Neural cell (in vitro differentiated cells): ENCODE measurements at regions not wholly inside any gene's neighbourhood (a gene's known extent, or its start where the extent isn't known, plus 50 kb on each side); places are given as distances from the start of the nearest gene placed in this dataset.

ENCODE experiments used
- H2AFZ ChIP-seq: fragments of 200-600, 300-800 bp; sonication (generic), shearing (Covaris generic); 2 replicates; pipeline ENCODE4 v1.6.0; 2014; ENCODE audit warnings: low read depth, mild to moderate bottlenecking, antibody characterized with exemption, low read length, moderate library complexity
- H3F3A ChIP-seq: fragments of 200-600 bp; shearing (Covaris generic); 2 replicates; pipeline ENCODE4 v1.6.1; 2016; ENCODE audit warnings: mild to moderate bottlenecking, moderate library complexity, mixed read lengths, antibody characterized with exemption, low read length; ENCODE audit not compliant: insufficient read depth, poor library complexity, severe bottlenecking
- H3K27ac ChIP-seq: fragments of 200-600, 300-800 bp; sonication (generic), shearing (Covaris generic); 2 replicates; pipeline ENCODE4 v1.5.1; 2014; ENCODE audit warnings: mild to moderate bottlenecking, low read length, moderate library complexity
- H3K27me3 ChIP-seq: fragments of 300-800, 200-600 bp; sonication (generic), shearing (Covaris generic); 2 replicates; pipeline ENCODE4 v1.6.0; 2014; ENCODE audit warnings: mild to moderate bottlenecking, low read depth, low read length, moderate library complexity; ENCODE audit not compliant: insufficient read depth
- H3K36me3 ChIP-seq: fragments of 300-800, 200-600 bp; sonication (generic), shearing (Covaris generic); 2 replicates; pipeline ENCODE4 v1.5.1; 2014; ENCODE audit warnings: mild to moderate bottlenecking, antibody characterized with exemption, low read length, moderate library complexity; ENCODE audit not compliant: insufficient read depth
- H3K4me2 ChIP-seq: fragments of 300-800, 200-600 bp; sonication (generic), shearing (Covaris generic); 2 replicates; pipeline ENCODE4 v1.6.0; 2014; ENCODE audit warnings: mild to moderate bottlenecking, low read length
- H3K4me3 ChIP-seq: fragments of 300-800, 200-600 bp; sonication (generic), shearing (Covaris generic); 2 replicates; pipeline ENCODE4 v1.5.1; 2014; ENCODE audit warnings: mild to moderate bottlenecking, low read length, moderate library complexity
- H3K79me2 ChIP-seq: fragments of 200-600 bp; shearing (Covaris generic); replicated peaks from 2 replicates; pipeline ENCODE4 v1.6.0; 2014; ENCODE audit warnings: mild to moderate bottlenecking, low read length, moderate library complexity; ENCODE audit not compliant: insufficient read depth
- H3K9ac ChIP-seq: fragments of 300-800, 200-600 bp; sonication (generic), shearing (Covaris generic); 2 replicates; pipeline ENCODE4 v1.6.1; 2016; ENCODE audit warnings: mild to moderate bottlenecking, low read length, mixed read lengths
- H3K9me2 ChIP-seq: fragments of 200-600 bp; shearing (Covaris generic); 2 replicates; pipeline ENCODE4 v1.6.1; 2016; ENCODE audit warnings: mild to moderate bottlenecking, low read length, mixed read lengths; ENCODE audit not compliant: insufficient read depth
- H3K9me3 ChIP-seq: fragments of 200-600, 300-800 bp; sonication (generic), shearing (Covaris generic); 2 replicates; pipeline ENCODE4 v1.6.1; 2016; ENCODE audit warnings: mild to moderate bottlenecking, mixed run types, low read length, moderate library complexity, mixed read lengths
- H4K20me1 ChIP-seq: fragments of 200-600 bp; shearing (Covaris generic); 2 replicates; pipeline ENCODE4 v1.6.1; 2016; ENCODE audit warnings: mild to moderate bottlenecking, mixed run types; ENCODE audit not compliant: insufficient read depth
- CTCF ChIP-seq: fragments of 450-650 bp; IDR thresholded peaks from 2 replicates; pipeline ENCODE4 v1.5.1; 2014; ENCODE audit warnings: antibody characterized with exemption, mild to moderate bottlenecking, moderate library complexity; ENCODE audit not compliant: poor library complexity, severe bottlenecking
- EP300 ChIP-seq: fragments of 450-650 bp; conservative IDR thresholded peaks from 2 replicates; pipeline ENCODE4 v1.6.1; 2014; ENCODE audit warnings: antibody characterized with exemption, mild to moderate bottlenecking, moderate library complexity; ENCODE audit not compliant: poor library complexity, severe bottlenecking
- EZH2 ChIP-seq: fragments of 200-600, 300-800 bp; shearing (Covaris generic), sonication (generic); IDR thresholded peaks from 2 replicates; pipeline ENCODE4 v1.6.1; 2014; ENCODE audit warnings: antibody characterized with exemption, low read length, borderline replicate concordance, mild to moderate bottlenecking; ENCODE audit not compliant: insufficient read depth, poor library complexity, severe bottlenecking
- MXI1 ChIP-seq: fragments of 450-650 bp; conservative IDR thresholded peaks from 2 replicates; pipeline ENCODE4 v1.6.1; 2014; ENCODE audit warnings: antibody characterized with exemption, mild to moderate bottlenecking; ENCODE audit not compliant: poor library complexity, severe bottlenecking
- POLR2AphosphoS5 ChIP-seq: IDR thresholded peaks from 2 replicates; pipeline ENCODE4 v1.6.1; 2012
- RAD21 ChIP-seq: fragments of 450-650 bp; conservative IDR thresholded peaks from 2 replicates; pipeline ENCODE4 v1.6.1; 2014; ENCODE audit warnings: antibody characterized with exemption, mild to moderate bottlenecking, moderate library complexity
- REST ChIP-seq: IDR thresholded peaks from 2 replicates; pipeline ENCODE4 v1.6.1; 2012; ENCODE audit warnings: borderline replicate concordance
- SMC3 ChIP-seq: fragments of 450-650 bp; conservative IDR thresholded peaks from 2 replicates; pipeline ENCODE4 v1.6.1; 2014; ENCODE audit warnings: antibody characterized with exemption, mild to moderate bottlenecking, moderate library complexity; ENCODE audit not compliant: poor library complexity
- TAF1 ChIP-seq: IDR thresholded peaks from 2 replicates; pipeline ENCODE4 v1.6.1; 2012; ENCODE audit warnings: low read depth

GRCh38 chr12:91774434-91774921, 371.2 kb downstream of the BTG1 start (continued):
- TF ChIP-seq REST (no peak), EP300 (no peak), RAD21 (no peak), TAF1 (no peak)

GRCh38 chr12:91773749-91774429, 371.8 kb downstream of the BTG1 start:
- TF ChIP-seq REST (no peak), MXI1 (no peak), EZH2 (no peak), EP300 (no peak)
- Histone ChIP-seq H3K27me3 (no peaks in the 10 kb centered on the region), H3K9ac (no peak overlapping the region), H3K9me2 (no peaks in the 10 kb centered on the region), H3K4me3 (no peak overlapping the region), H3K9me3 (no peaks in the 10 kb centered on the region), H3F3A (no peaks in the 10 kb centered on the region), H3K79me2 (no peaks in the 10 kb centered on the region), H3K27ac (no peak overlapping the region), H3K4me2 (no peak overlapping the region), H2AFZ (no peak overlapping the region), H3K36me3 (no peaks in the 10 kb centered on the region), H4K20me1 (no peaks in the 10 kb centered on the region)

- H3K9ac ChIP-seq, result no peak overlapping the region
Measured at GRCh38 chr12:91772411-91772810, 373.2 kb downstream of the BTG1 start.

More at GRCh38 chr12:91772411-91772810, 373.2 kb downstream of the BTG1 start:
- H4K20me1 ChIP-seq, result no peaks in the 10 kb centered on the region
- no peaks in the 10 kb centered on the region for H3F3A ChIP-seq
- no peaks in the 10 kb centered on the region for H3K79me2 ChIP-seq
- no peak overlapping the region for H2AFZ ChIP-seq
- no peaks in the 10 kb centered on the region for H3K36me3 ChIP-seq
- H3K4me2 ChIP-seq, result no peak overlapping the region
- H3K4me3 ChIP-seq, result no peak overlapping the region
- H3K9me2 ChIP-seq, result no peaks in the 10 kb centered on the region
- H3K9me3 ChIP-seq, result no peaks in the 10 kb centered on the region
- TF ChIP-seq EZH2 (no peak), REST (no peak), RAD21 (no peak), EP300 (no peak), POLR2AphosphoS5 (no peak), TAF1 (no peak), SMC3 (no peak), MXI1 (no peak), CTCF (no peak)
- no peaks in the 10 kb centered on the region for H3K27me3 ChIP-seq
- no peak overlapping the region for H3K27ac ChIP-seq
